ENCODE measurements at regions not wholly inside any gene's neighbourhood (a gene's known extent, or its start where the extent isn't known, plus 50 kb on each side); places are given as distances from the start of the nearest gene placed in this dataset.

- DNase-seq (ENCODE audit: low read depth) = no peak
Measured at GRCh38 chr9:119829186-119829585, 460.0 kb upstream of the BRINP1 start.

DNA sequence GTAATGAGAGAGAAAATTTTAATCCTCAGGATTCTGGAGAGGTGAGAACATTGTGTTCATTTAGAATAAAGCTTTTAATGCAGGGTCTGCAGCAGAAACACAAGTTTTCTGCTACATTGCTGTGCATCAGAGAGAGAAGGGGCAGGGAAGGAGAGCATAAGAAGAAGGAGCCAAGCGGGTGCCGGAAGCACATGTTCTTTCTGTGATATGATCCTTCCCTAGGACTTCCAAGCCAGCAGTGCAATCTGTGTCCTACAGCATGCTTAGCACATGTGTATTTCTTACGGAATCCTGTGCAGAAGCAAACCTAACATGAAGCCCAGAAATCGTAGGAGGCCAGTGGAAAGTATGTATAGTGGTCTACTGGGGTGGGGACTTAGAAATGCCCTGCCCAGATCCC, 458.3 kb upstream of the BRINP1 start:
- no peak for DNase-seq (ENCODE audit: low read depth)

DNA sequence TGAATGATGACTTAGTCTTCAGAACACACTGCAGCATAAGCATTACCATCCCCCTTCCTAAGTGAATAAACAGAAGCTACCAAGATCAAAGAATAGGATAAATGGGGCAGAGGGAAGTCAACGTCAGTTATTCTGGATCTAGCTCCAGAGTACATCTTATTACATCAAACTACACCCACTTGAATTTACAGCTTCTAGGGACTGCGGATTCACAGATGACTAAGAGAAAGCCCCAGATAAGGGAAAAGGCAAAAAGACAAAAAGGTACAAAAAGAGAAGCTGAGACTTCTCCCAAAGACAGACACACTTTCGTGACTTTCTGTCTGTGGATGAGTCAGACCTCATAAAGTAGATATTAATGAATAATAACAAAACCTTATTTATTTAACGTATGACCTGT, 457.9 kb upstream of the BRINP1 start:
- no peak for DNase-seq (ENCODE audit: low read depth)

- no peak for DNase-seq (ENCODE audit: low read depth)
Measured at GRCh38 chr9:119818726-119819435, 449.6 kb upstream of the BRINP1 start.

DNA sequence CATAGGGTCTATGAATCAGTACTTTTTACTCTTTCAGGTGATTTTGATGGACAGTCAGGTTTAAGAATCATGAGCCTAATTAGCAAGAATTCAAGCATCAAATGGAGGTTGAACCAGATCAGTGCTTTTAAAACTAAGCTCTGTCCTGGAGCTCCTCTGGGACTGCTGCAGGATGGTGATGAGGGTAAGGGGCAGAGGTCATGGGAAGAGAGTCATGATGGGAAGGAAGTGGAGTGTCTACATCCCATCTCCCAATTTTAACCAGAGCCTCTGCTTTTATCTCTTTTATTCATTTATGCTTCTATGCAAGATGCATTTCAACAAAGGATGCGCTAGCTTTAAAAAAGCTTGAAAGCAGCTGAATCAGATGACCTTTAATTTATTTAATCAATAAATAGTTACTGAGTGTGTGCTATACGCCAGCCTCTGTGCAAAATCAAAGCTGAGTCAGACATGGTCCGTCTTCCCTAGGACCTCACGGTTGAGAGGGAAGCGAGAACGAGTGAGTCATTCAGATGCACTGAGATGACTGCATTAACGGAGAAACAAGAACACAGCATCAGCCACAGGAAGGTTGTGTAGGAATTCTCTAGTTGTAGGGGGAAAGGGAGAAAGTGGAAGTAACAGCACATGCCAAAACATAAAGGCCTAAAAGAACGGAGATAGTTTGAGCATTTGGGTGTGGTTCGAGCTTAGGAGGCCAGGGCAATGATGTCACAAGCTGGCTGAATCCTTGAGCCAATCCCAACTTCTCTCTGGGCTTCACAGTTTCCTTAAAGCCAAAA, 441.6 kb upstream of the BRINP1 start:
- no peak for DNase-seq (ENCODE audit: low read depth)

GRCh38 chr9:119803679-119804078, 434.4 kb upstream of the BRINP1 start:
- DNase-seq (ENCODE audit: low read depth) = no peak

DNA sequence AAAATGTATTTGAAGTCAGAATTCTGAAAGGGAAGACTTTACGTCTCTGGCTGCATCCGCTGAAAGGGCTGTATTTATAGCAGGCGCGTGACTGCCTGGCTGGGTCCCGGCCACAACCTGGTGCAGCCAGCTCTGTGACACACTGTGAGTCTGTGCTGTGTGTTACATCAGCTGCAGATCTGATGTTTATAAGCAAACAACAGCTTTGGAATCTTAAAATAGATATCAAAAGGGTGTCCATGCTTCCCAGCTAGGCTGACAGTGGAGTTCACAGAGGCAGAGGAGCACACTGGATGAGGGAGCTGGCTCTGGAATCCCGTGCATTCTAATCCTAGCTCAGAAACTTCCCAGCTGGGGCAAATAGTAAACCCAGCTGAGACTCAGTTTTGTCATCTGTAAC, 433.4 kb upstream of the BRINP1 start:
- DNase-seq (ENCODE audit: low read depth) = no peak

DNA sequence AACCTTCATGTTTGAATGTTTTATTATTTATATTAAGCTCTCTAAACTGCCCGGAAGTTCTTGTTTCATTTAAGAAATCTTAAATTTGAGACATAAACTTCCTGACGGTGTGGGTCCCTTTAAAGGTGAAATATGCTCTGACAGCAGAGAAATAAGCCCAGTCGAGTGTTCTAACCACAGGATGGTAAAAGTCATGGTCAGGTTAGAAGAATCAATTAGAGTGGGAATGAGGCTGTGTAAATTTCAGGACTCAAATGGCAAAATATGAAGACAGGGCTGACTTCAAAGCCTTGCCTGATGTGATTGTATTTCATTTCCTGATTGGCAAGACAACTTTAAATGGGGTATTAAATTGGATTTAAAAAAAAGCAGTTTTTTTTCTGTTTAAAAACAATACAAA, 432.9 kb upstream of the BRINP1 start:
- no peak for DNase-seq (ENCODE audit: low read depth)

DNA sequence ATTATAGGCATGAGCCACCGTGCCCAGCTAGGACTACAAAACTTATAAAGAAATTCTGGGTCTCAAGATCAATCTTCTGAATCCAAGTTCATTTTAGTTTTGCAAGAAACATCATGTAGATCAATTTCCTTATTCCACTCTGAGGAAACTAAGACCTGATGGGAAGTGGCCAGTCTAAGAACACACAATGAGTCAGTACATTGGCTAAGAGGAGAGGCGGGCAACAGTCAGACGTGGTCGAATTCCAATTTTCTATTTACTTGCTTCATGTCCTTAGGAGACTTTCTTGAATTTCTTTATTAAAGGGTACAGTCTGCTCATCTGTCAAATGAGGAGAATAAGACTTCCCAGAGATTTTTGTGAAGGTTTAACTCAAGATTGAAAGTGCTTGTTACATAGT, 432.1 kb upstream of the BRINP1 start:
- DNase-seq (ENCODE audit: low read depth) = no peak

DNA sequence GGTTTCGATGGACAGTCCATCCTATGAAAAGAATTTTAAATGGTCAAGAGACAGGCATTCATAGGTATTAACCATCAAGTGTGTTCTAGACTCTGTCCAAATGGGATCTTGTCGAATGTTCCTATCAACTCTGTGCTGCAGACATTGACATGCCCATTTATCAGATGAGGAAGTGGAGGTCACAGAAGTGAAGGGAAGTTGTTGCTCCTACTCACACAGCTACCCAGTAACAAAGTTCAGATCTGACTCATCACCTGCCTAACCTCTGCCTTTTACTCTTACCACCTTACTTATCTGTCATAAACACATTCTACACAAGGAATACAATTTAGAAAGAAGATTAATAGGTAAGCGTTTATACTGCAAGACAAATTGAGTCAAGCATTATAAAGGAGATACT, 426.2 kb upstream of the BRINP1 start:
- DNase-seq (ENCODE audit: low read depth) = no peak

GRCh38 chr9:119794836-119795235, 425.6 kb upstream of the BRINP1 start:
- no peak for DNase-seq (ENCODE audit: low read depth)

DNA sequence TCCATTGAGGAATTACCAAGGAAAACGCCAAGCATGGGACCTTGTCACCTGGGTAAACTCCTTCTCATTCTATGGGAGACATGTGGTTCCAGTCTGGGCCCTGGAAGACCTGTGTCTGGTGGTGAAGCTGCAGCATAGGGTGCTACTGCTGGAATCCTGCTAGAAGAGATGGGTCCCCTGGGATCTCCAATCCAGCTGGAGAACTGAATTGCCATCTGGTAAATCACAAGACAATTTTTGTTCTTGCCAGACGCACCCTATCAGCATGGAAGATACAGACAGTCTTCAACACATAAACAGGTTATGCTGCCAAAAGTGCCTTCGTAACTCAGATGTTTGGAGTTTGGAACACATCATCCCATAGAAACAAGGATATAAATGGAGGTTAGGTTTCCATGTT, 424.0 kb upstream of the BRINP1 start:
- no peak for DNase-seq (ENCODE audit: low read depth)

DNA sequence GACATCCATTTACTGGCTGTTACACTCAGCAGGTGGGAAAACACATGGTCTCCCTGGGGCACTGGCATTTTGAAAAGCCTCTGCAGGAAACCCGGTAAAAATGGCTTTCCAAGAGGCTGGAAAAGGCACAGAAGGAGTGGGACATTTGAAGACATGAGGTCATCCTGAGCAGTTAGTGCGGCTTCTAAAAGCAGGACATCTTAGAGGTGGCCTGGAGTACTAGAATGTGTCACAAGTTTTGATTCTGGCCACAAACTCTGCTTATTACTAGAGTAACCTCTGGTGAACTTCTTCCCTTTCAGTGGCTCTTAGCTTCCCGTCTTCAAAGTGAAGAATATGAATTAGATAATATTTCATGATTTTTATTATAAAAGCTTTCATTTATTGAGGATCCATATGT, 423.0 kb upstream of the BRINP1 start:
- no peak for DNase-seq (ENCODE audit: low read depth)

DNA sequence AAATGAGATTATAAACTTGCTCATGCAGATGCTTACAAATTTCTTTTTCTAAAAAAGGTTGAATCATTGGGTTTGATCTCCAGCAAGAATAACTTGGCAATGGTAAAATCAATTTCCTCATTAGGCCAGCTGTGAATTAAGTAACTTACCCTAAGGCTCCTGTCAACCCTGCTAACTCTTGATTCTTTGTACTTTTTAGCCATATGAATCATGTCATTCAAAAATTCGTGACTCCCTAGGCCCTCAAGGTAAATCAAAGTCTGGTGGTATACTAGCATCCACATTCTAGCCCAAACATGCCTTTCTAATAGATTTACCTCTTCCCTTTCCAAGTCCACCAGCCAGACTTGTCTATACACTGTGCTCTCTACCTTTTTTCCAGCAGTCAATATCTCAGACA, 420.8 kb upstream of the BRINP1 start:
- no peak for DNase-seq (ENCODE audit: low read depth)

DNA sequence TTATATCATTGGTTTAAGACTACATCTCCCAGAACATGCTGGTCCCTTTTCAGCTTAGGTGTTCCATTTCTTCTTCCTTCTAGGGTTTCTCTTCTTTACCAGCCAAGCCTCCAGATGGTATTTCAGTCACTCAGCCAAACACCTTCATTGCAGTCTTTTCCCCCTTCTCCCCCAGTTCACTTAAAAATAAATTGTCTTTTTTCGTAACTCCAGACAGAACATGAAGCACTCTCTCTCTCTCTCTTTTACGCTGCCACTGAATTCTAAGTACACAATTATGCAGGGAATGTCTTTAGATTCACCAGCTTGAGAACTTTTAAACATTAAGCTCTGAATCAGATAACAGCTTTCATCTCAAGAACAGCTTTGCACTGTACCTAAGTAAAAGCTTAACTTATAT, 419.7 kb upstream of the BRINP1 start:
- DNase-seq (ENCODE audit: low read depth) = no peak

- no peak for DNase-seq (ENCODE audit: low read depth)
Measured at GRCh38 chr9:119781886-119782285, 412.7 kb upstream of the BRINP1 start.

DNA sequence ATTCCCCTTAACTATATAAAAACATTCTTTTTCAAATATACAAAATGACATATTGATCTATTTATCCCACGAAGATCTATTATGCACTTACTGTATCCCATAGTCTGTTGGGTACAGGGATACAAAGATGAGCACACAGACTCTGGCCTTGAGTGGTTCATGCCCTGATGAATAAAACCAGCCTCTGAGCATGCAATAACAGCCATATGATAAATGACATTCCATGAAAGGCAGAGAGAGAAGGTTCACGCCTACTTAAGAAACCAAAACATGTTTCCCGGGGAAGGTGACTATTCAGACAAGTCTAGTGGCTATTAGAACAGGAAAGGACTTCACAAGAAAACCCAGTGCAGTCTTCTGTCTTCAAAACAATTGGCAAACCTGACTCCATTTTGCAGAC, 406.2 kb upstream of the BRINP1 start:
- no peak for DNase-seq (ENCODE audit: low read depth)

DNA sequence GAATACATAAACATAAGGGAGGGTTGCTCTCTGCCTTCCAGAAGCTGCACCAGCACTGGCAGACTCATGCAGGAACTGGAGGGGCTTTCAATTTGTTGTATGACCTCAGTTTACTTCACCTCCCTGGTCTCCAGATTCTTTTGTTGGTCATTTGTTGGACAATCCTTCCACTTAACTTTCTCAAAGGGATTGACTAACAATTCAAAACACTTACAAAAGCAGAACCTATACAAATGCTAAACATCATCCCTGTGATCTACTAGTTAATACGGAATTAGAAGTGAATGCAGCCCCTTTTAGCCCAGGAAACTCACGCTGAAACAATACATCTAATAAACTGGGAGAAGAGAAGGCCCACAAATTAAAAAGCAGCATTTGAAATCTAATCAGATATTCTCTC, 404.6 kb upstream of the BRINP1 start:
- no peak for DNase-seq (ENCODE audit: low read depth)

GRCh38 chr9:119771341-119771740, 402.1 kb upstream of the BRINP1 start:
- no peak for DNase-seq (ENCODE audit: low read depth)

GRCh38 chr9:119768266-119768665, 399.0 kb upstream of the BRINP1 start:
- no peak for DNase-seq (ENCODE audit: low read depth)

DNA sequence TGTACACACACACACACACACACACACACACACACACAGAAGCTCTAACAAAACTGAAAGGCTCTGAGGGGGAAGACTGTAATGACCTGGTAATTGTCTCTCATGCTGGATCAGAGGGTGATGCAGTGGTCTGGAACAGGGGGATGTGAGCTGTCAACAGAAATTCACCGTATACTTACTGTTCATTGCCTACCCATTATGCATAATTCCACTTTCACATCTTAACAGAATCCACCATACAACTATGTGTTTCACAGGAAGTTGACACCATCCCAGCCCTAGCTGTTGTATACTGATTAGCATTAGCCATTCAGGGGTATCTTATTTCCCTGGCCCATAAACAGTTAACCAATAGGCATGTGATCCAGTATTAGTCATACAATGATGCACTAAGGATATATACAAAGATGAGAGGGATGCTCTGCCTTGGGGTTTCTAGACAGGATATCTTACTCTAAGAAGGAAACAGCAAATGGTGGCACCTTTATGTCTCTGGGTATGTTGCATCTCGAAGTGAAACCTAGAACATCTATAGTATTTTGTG, 396.5 kb upstream of the BRINP1 start:
- no peak for DNase-seq (ENCODE audit: low read depth)

- no peak for DNase-seq (ENCODE audit: low read depth)
Measured at GRCh38 chr9:119763260-119763659, 394.0 kb upstream of the BRINP1 start.

DNA sequence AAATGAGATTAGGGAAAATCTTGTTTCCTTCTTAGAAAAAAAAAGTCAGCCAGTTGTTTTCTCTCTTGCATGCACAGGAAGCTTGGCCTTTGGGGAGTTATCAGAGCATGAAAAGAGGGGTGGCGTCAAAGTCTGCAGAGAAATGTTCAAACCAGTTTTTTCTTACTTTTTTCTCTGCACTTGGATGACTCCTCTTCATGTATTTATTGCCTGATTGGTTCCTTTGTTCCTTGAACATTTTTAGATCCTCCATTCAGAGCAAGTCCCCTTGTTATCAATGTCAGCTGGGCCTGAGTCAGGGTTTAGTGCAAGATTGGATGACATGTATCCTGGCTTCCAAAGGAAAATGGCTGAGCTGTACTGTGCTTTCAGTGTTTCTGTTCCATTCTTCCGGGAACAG, 392.6 kb upstream of the BRINP1 start:
- DNase-seq (ENCODE audit: low read depth) = no peak

GRCh38 chr9:119758990-119759389, 389.8 kb upstream of the BRINP1 start:
- no peak for DNase-seq (ENCODE audit: low read depth)

All from T follicular helper cell (primary cell).